ENCODE measurements at regions not wholly inside any gene's neighbourhood (a gene's known extent, or its start where the extent isn't known, plus 50 kb on each side); places are given as distances from the start of the nearest gene placed in this dataset.

- no peak overlapping the region for H3K4me2 ChIP-seq (ENCODE audit: insufficient read depth, insufficient read length, low read length)
- no peak overlapping the region for H4K8ac ChIP-seq (replicated peaks; ENCODE audit: insufficient read length, low read depth, low read length)
- H4K20me1 ChIP-seq (ENCODE audit: control insufficient read depth, insufficient read depth, insufficient read length) = no peaks in the 10 kb centered on the region
- H3K27ac ChIP-seq (ENCODE audit: insufficient read length, low read depth, low read length) = no peak overlapping the region
- peak overlapping the region in 2 of 3 experiments; percentile 67 to 82; a peak in 3 of 7 replicates for H3K27ac Mint-ChIP-seq
- no peaks in the 10 kb centered on the region for H3K79me1 ChIP-seq (ENCODE audit: insufficient read depth, low read depth, low read length, poor library complexity, severe bottlenecking)
- H3K9me3 ChIP-seq (ENCODE audit: control insufficient read depth, low read depth, low read length) = no peaks in the 10 kb centered on the region
- no peak for TF ChIP-seq CTCF (conservative IDR thresholded peaks at IDR 0.05)
- H3K4ac ChIP-seq (ENCODE audit: low read depth, low read length) = no peak overlapping the region
- no peak overlapping the region for H2BK15ac ChIP-seq (ENCODE audit: low read depth, low read length)
- H3K18ac ChIP-seq (ENCODE audit: insufficient read length, low read depth, low read length) = no peak overlapping the region
- H3K4me1 ChIP-seq (ENCODE audit: insufficient read depth, low read length) = peaks cover 5% of the 10 kb centered on the region; the same call in 1 of the 2 replicates
- no peaks in the 10 kb centered on the region for H3K23me2 ChIP-seq (ENCODE audit: insufficient read length, low read depth, low read length, poor library complexity, severe bottlenecking)
- no peak overlapping the region for H4K91ac ChIP-seq (ENCODE audit: insufficient read length, low read depth, low read length)
- no peak overlapping the region for H3T11ph ChIP-seq (ENCODE audit: low read length)
- no peak overlapping the region for H2BK12ac ChIP-seq (ENCODE audit: insufficient read length, low read depth, low read length)
- H2BK20ac ChIP-seq (ENCODE audit: low read depth, low read length, poor library complexity, severe bottlenecking) = no peak overlapping the region
- H3K79me2 ChIP-seq (ENCODE audit: insufficient read depth, low read length) = no peaks in the 10 kb centered on the region
- no peak for DNase-seq
- H3K9ac ChIP-seq (ENCODE audit: extremely low read depth, insufficient read length, low read length) = no peak overlapping the region
- no peak overlapping the region for H2BK120ac ChIP-seq (ENCODE audit: low read depth, low read length, poor library complexity, severe bottlenecking)
- H3K23ac ChIP-seq (ENCODE audit: insufficient read length, low read depth, low read length) = no peak overlapping the region
- H3K27me3 ChIP-seq (ENCODE audit: insufficient read depth, low read length) = no peaks in the 10 kb centered on the region
- H2BK5ac ChIP-seq (ENCODE audit: insufficient read length, low read length) = no peak overlapping the region
- no peaks in the 10 kb centered on the region for H3K27me3 Mint-ChIP-seq (ENCODE audit: low read depth)
- no CpG with 5 or more reads among the region's 3 CpGs for WGBS (ENCODE audit: extremely low coverage, insufficient read length, low lambda C conversion rate)
- H3K4me3 Mint-ChIP-seq = no peak overlapping the region
- no peak overlapping the region for H3K14ac ChIP-seq (ENCODE audit: insufficient read depth, low read length)
- H3K36me3 Mint-ChIP-seq (ENCODE audit: insufficient read depth in 1 of 3, low read depth in 3 of 3) = no peaks in the 10 kb centered on the region
- no peak overlapping the region for H2AK5ac ChIP-seq (ENCODE audit: insufficient read length, low read length)
- no peak overlapping the region for H4K5ac ChIP-seq (ENCODE audit: insufficient read length, low read depth, low read length)
- peaks cover 18 to 20% of the 10 kb centered on the region in 2 experiments for H3K4me1 Mint-ChIP-seq
- H3K56ac ChIP-seq (ENCODE audit: insufficient read length, low read depth, low read length) = no peak overlapping the region
- H3K9me3 Mint-ChIP-seq = no peaks in the 10 kb centered on the region; a peak in 2 of 5 replicates
- H2AFZ ChIP-seq (ENCODE audit: low read length) = no peak overlapping the region
Measured at GRCh38 chr2:153568105-153568504, 89.5 kb upstream of the RPRM start.
